ENCODE measurements at regions not wholly inside any gene's neighbourhood (a gene's known extent, or its start where the extent isn't known, plus 50 kb on each side); places are given as distances from the start of the nearest gene placed in this dataset.

DNA sequence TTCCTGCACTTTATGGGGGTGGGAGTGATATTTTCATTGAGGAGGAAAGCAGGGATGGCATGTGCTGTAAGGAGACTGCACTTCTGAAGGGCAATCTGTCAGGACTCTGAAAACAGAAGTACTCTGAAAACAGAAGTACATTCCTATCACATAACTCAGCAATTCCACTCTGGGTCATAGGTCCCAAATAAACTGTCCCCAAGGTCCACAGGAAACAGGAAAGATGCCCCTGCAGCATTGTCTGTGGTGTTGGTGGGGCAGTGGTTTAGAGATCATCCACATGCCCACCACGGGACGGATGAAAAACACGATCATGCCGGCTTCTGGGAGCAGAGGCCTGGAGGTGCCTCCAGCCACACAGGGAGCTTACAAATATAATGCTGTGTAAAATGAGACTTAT, 150.3 kb downstream of the OTOR start:
- H3K4me1 ChIP-seq (ENCODE audit: insufficient read depth), result no peaks in the 10 kb centered on the region
- H3K36me3 ChIP-seq (ENCODE audit: insufficient read depth), result no peaks in the 10 kb centered on the region
- no peak for DNase-seq (ENCODE audit: extremely low spot score)
- no peak overlapping the region for H3K27ac ChIP-seq (ENCODE audit: low read depth)
- H3K4me3 ChIP-seq (ENCODE audit: low read depth, low read length), result no peak overlapping the region
- WGBS, result 52% methylated on average over 4 of the region's 4 CpGs

- Histone ChIP-seq H3K4me3 (ENCODE audit: low read depth, low read length) (no peak overlapping the region), H3K36me3 (ENCODE audit: insufficient read depth) (no peaks in the 10 kb centered on the region), H3K4me1 (ENCODE audit: insufficient read depth) (no peaks in the 10 kb centered on the region), H3K27ac (ENCODE audit: low read depth) (no peak overlapping the region)
- DNase-seq (ENCODE audit: extremely low spot score), result no peak
- 87% methylated on average over 2 of the region's 2 CpGs for WGBS
Observed at GRCh38 chr20:16902662-16903061, 154.5 kb downstream of the OTOR start.

DNA sequence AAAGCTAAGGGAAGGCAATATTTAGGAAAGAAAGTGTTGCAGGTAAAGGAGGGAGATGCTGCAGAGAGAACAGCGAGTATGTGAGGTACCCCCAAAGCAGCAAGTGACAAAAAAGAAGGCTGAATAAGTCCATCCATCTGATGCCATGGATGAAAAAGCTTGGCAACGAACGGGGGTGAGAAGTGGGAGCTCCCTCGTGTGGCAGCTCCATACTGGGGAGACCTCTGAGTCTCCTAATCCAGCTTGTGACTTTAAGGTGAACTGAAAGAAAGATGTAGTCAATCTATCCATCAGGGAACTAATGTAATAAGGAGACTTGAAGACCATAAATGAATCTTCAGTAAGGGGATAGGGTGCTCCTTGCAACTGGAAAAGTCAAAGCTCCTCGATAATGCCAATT, 156.6 kb downstream of the OTOR start:
- Histone ChIP-seq H3K27ac (ENCODE audit: low read depth) (no peak overlapping the region), H3K4me3 (ENCODE audit: low read depth, low read length) (no peak overlapping the region), H3K4me1 (ENCODE audit: insufficient read depth) (no peaks in the 10 kb centered on the region), H3K36me3 (ENCODE audit: insufficient read depth) (no peaks in the 10 kb centered on the region)
- 55% methylated on average over 5 of the region's 5 CpGs for WGBS
- DNase-seq (ENCODE audit: extremely low spot score), result no peak

GRCh38 chr20:16914277-16914676, 166.1 kb downstream of the OTOR start:
- Histone ChIP-seq H3K4me3 (ENCODE audit: low read depth, low read length) (no peak overlapping the region), H3K36me3 (ENCODE audit: insufficient read depth) (no peaks in the 10 kb centered on the region), H3K4me1 (ENCODE audit: insufficient read depth) (no peaks in the 10 kb centered on the region), H3K27ac (ENCODE audit: low read depth) (no peak overlapping the region)
- DNase-seq (ENCODE audit: extremely low spot score), result no peak
- WGBS, result 58% methylated on average over 1 of the region's 1 CpG

DNA sequence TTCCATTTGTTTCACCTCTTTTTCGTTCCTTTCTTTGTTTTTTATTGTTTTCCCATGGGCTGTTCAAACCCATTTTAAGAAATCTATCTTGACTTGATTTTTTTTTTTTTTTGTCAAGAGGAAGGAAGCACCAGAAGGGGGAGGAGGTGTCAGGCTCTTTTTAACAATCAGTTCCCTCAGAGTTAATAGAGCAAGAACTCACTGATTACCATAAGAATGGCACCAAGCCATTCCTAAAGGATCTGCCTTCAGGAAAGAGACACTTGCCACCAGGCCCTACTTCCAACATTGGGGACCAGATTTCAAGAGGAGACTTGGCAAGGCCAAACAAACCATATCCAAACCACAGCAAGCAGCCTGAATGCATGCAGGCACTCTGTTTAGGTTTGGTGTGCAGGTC, 168.0 kb downstream of the OTOR start:
- WGBS, result 53% methylated on average over 1 of the region's 1 CpG
- H3K4me1 ChIP-seq (ENCODE audit: insufficient read depth), result no peaks in the 10 kb centered on the region

DNA sequence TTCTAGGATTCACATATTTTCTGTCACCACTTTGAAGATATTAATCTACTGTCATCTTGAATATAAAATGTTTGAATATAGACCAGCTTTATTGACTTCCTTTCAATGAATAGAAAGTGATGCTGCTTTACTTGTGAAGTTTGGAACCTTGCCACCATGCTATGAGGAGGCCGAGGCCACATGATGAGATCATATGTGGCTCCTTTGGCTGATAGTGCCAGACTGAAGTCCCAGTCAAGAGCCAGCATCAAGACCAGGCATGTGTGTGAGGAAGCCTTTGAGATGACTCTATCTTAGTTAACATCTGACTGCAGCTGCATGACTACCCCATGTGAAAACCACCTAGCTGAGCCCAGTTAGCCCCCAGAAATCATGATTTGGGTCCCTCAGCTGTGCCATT, 169.5 kb downstream of the OTOR start:
- Histone ChIP-seq H3K36me3 (ENCODE audit: insufficient read depth) (no peaks in the 10 kb centered on the region), H3K27ac (ENCODE audit: low read depth) (no peak overlapping the region), H3K4me1 (ENCODE audit: insufficient read depth) (no peaks in the 10 kb centered on the region), H3K4me3 (ENCODE audit: low read depth, low read length) (no peak overlapping the region)
- 52% methylated on average over 1 of the region's 1 CpG for WGBS
- no peak for DNase-seq (ENCODE audit: extremely low spot score)

More for the DNA sequence above, 168.0 kb downstream of the OTOR start:
- no peak overlapping the region for H3K27ac ChIP-seq (ENCODE audit: low read depth)
- no peak for DNase-seq (ENCODE audit: extremely low spot score)
- H3K36me3 ChIP-seq (ENCODE audit: insufficient read depth), result no peaks in the 10 kb centered on the region
- no peak overlapping the region for H3K4me3 ChIP-seq (ENCODE audit: low read depth, low read length)

DNA sequence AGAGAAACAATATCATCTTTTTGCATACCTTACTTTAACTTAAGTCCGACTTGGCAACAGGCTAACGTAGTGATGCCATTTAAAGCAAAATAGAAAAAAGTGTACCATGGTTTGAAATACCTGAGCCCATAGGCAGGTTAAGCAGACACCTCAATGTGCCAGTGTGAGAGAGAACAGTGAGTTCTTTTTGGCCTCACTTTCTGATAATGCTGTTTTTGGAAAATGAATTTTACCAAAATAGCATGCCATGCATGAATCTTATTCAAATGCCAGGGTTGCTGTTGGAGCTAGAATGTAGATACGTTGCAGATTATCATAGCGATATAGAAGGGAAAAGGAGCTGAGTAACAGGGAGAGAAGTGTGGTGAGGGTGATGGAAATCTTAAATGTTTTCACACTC, 170.2 kb downstream of the OTOR start:
- H3K36me3 ChIP-seq (ENCODE audit: insufficient read depth), result no peaks in the 10 kb centered on the region
- no peak overlapping the region for H3K4me3 ChIP-seq (ENCODE audit: low read depth, low read length)
- no peak overlapping the region for H3K27ac ChIP-seq (ENCODE audit: low read depth)
- no peaks in the 10 kb centered on the region for H3K4me1 ChIP-seq (ENCODE audit: insufficient read depth)
- WGBS, result 86% methylated on average over 4 of the region's 4 CpGs
- DNase-seq (ENCODE audit: extremely low spot score), result no peak

DNA sequence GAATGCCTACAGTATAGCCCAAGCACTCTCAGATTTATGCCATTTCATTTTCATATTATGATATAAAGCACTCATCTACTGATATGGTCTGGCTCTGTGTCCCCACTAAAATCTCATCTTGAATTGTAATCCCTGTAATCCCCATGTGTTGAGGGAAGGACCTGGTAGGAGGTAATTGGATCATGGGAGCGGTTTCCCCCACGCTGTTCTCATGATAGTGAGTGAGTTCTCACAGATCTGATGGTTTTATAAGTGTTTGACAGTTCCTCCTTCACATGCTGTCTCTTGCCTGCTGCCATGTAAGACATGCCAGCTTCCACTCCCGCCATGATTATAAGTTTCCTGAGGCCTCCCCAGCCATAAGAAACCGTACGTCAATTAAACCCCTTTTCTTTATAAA, 171.7 kb downstream of the OTOR start:
- no peak for DNase-seq (ENCODE audit: extremely low spot score)
- Histone ChIP-seq H3K27ac (ENCODE audit: low read depth) (no peak overlapping the region), H3K36me3 (ENCODE audit: insufficient read depth) (no peaks in the 10 kb centered on the region), H3K4me3 (ENCODE audit: low read depth, low read length) (no peak overlapping the region), H3K4me1 (ENCODE audit: insufficient read depth) (no peaks in the 10 kb centered on the region)
- WGBS, result 47% methylated on average over 5 of the region's 5 CpGs

GRCh38 chr20:16922834-16923233, 174.7 kb downstream of the OTOR start:
- Histone ChIP-seq H3K4me1 (ENCODE audit: insufficient read depth) (no peaks in the 10 kb centered on the region), H3K36me3 (ENCODE audit: insufficient read depth) (no peaks in the 10 kb centered on the region), H3K27ac (ENCODE audit: low read depth) (no peak overlapping the region), H3K4me3 (ENCODE audit: low read depth, low read length) (no peak overlapping the region)
- 28% methylated on average over 3 of the region's 3 CpGs for WGBS
- DNase-seq (ENCODE audit: extremely low spot score), result no peak

- no peaks in the 10 kb centered on the region for H3K36me3 ChIP-seq (ENCODE audit: insufficient read depth)
- 81% methylated on average over 11 of the region's 11 CpGs for WGBS
- no peak overlapping the region for H3K27ac ChIP-seq (ENCODE audit: low read depth)
- H3K4me3 ChIP-seq (ENCODE audit: low read depth, low read length), result no peak overlapping the region
- H3K4me1 ChIP-seq (ENCODE audit: insufficient read depth), result no peaks in the 10 kb centered on the region
- no peak for DNase-seq (ENCODE audit: extremely low spot score)
Observed at GRCh38 chr20:16926626-16927430, 178.7 kb downstream of the OTOR start.

DNA sequence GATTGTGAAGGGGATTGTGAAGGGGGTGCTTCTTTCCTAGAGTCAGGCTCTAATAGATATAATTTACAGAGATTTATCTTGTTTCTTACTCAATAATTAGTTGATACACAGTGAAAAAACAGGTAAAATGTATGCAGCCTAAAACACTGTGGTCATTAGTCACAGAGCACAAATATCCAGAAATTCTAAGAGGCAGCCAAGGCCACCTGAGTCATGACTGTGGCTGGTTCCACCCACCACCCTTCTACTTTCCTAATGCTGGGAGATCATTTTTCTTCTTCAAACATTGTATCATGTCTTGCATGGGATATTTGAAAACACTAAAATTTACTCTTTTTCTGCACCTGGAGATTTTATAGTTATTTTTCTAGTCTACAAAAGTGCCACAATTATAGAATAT, 181.6 kb downstream of the OTOR start:
- Histone ChIP-seq H3K4me1 (ENCODE audit: insufficient read depth) (no peaks in the 10 kb centered on the region), H3K36me3 (ENCODE audit: insufficient read depth) (no peaks in the 10 kb centered on the region), H3K4me3 (ENCODE audit: low read depth, low read length) (no peak overlapping the region), H3K27ac (ENCODE audit: low read depth) (no peak overlapping the region)
- DNase-seq (ENCODE audit: extremely low spot score), result no peak

- Histone ChIP-seq H3K4me3 (ENCODE audit: low read depth, low read length) (no peak overlapping the region), H3K4me1 (ENCODE audit: insufficient read depth) (no peaks in the 10 kb centered on the region), H3K36me3 (ENCODE audit: insufficient read depth) (no peaks in the 10 kb centered on the region), H3K27ac (ENCODE audit: low read depth) (no peak overlapping the region)
- WGBS, result 77% methylated on average over 4 of the region's 4 CpGs
- no peak for DNase-seq (ENCODE audit: extremely low spot score)
Observed at GRCh38 chr20:16930656-16931055, 182.5 kb downstream of the OTOR start.

- WGBS, result 41% methylated on average over 3 of the region's 3 CpGs
- H3K27ac ChIP-seq (ENCODE audit: low read depth), result no peak overlapping the region
- no peaks in the 10 kb centered on the region for H3K4me1 ChIP-seq (ENCODE audit: insufficient read depth)
- no peak overlapping the region for H3K4me3 ChIP-seq (ENCODE audit: low read depth, low read length)
- no peak for DNase-seq (ENCODE audit: extremely low spot score)
- no peaks in the 10 kb centered on the region for H3K36me3 ChIP-seq (ENCODE audit: insufficient read depth)
Observed at GRCh38 chr20:16939051-16939450, 190.9 kb downstream of the OTOR start.

DNA sequence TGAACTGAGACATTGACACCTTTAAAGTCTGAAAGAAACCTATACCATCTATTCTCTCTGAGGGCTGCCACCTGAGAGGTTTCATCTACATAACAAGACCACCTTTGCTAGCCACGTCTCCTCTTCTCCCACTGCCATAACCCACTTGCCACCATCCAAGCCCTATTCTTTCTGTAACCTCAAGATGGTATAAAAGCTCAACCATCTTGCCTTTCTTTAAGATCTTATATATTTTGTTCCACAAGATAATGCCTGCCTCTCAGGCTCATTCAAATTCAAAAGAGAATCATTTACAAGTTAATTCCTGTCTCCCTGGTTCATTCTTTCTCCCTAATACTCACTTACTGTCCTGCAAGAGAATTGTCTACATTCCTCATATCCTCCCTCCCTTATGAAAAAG, 192.5 kb downstream of the OTOR start:
- H3K27ac ChIP-seq (ENCODE audit: low read depth), result no peak overlapping the region
- H3K4me1 ChIP-seq (ENCODE audit: insufficient read depth), result no peaks in the 10 kb centered on the region
- 41% methylated on average over 1 of the region's 1 CpG for WGBS
- DNase-seq (ENCODE audit: extremely low spot score), result no peak
- H3K4me3 ChIP-seq (ENCODE audit: low read depth, low read length), result no peak overlapping the region
- H3K36me3 ChIP-seq (ENCODE audit: insufficient read depth), result no peaks in the 10 kb centered on the region

GRCh38 chr20:16942051-16942450, 193.9 kb downstream of the OTOR start:
- no peak for DNase-seq (ENCODE audit: extremely low spot score)
- no peak overlapping the region for H3K4me3 ChIP-seq (ENCODE audit: low read depth, low read length)

More at GRCh38 chr20:16942051-16942450, 193.9 kb downstream of the OTOR start:
- WGBS, result 32% methylated on average over 1 of the region's 1 CpG
- no peaks in the 10 kb centered on the region for H3K4me1 ChIP-seq (ENCODE audit: insufficient read depth)
- no peaks in the 10 kb centered on the region for H3K36me3 ChIP-seq (ENCODE audit: insufficient read depth)
- no peak overlapping the region for H3K27ac ChIP-seq (ENCODE audit: low read depth)
